Stomach (tissue), 4 donors: ENCODE measurements at regions not wholly inside any gene's neighbourhood (a gene's known extent, or its start where the extent isn't known, plus 50 kb on each side); places are given as distances from the start of the nearest gene placed in this dataset.

Source experiments
- CTCF ChIP-seq, 7 experiments: fragments of 450-650 bp in 4 of 7; fragments of 200-600 bp in 3 of 7; sonication (generic) in 3 of 7; IDR thresholded peaks; one replicate each; pipeline ENCODE4 v1.5.1; 2016 to 2019; ENCODE audit warnings: antibody characterized with exemption in 7 of 7, control low read depth in 2 of 7, mild to moderate bottlenecking in 1 of 7
- POLR2AphosphoS5 ChIP-seq, 3 donors: sonication (generic); formaldehyde crosslinking; IDR thresholded peaks; one replicate each; pipeline ENCODE4 v1.6.1; 2016; ENCODE audit warnings: antibody characterized with exemption in 3 of 3

GRCh38 chr1:90411185-90411584 is 305.9 kb downstream of the BARHL2 start:
- TF ChIP-seq CTCF (IDR thresholded peaks at IDR 0.05), result no peak
- TF ChIP-seq POLR2AphosphoS5 (IDR thresholded peaks at IDR 0.05), result no peak
